Stimulated activated CD4-positive, alpha-beta T cell treated with anti-CD3 and anti-CD28 coated beads, Interleukin-12 subunit alpha, Interleukin-12 subunit beta, amount 100 ng/mL, for 24 hours (primary cell): ENCODE measurements at regions not wholly inside any gene's neighbourhood (a gene's known extent, or its start where the extent isn't known, plus 50 kb on each side); places are given as distances from the start of the nearest gene placed in this dataset.
"Not testable (repeated sequence)": the region's sequence is repeated elsewhere in the genome, so short reads cannot be mapped to it uniquely, and the experiment has no call there.

Experiments used
- DNase-seq, 2 experiments: peaks; one replicate each; pipeline ENCODE4 v3.0.0-alpha.2; 2020; ENCODE audit warnings: low read depth in 2 of 2

DNA sequence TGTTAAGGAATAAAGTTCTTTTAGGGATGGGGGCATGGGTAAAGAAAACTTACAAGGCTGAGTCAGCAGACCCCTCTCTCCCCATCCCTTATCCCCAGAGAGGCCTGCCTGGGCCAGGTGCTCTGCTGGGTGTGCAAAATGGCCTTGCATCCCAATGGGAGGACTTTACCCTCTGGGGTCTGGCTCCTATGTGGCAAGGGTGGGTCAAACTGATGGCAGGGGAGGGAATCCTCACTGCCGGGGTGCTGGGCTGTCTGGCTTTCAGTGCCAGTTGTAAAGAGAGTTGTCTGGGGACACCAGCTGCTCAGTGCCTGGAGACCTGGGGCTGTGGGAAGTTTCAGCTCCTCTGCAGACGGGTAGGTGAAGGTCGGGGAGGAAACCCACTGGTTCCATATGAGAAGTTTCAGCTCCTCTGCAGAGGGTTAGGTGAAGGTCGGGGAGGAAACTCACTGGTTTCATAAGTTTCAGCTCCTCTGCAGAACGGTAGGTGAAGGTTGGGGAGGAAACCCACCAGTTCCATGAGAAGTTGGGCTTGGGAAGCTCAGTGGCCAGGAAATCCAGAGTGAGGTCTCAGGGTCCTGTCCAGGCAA lies 127.2 kb upstream of the PODXL start:
- no peak for DNase-seq

DNA sequence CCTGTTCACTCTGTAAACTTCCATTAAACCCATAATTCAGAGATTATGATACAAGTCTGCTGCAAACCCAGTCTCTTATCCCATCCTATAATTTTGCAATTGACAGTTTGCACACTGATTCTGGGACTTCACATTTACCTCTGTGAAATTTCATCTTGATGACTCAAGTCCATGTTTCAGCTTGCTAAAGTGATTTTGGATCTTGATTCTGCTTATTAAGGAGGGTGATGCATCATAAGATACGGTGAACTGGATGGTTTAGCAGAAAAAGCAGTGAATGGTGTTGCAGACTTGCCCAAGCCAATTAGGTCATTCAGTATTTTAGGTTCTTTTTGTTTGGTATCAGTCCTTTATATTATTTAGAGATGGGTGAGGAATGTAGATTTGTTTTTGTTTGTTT lies 125.5 kb upstream of the PODXL start:
- no peak for DNase-seq

DNA sequence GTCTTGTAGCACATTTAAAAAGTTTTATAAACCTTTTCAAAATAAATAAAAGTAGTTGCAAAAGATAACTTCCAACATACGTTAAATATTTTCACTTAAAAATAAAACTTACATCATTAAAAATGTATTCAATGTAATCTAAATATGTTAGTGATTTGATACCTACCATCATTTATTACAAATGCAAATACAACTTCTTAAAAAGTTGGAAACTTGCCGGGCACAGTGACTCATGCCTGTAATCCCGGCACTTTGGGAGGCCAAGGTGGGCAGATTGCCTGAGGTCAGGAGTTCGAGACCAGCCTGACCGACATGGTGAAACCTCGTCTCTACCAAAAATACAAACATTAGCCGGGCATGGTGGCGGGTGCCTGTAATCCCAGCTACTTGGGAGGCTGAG lies 122.6 kb upstream of the PODXL start:
- DNase-seq, result not testable (repeated sequence)

DNA sequence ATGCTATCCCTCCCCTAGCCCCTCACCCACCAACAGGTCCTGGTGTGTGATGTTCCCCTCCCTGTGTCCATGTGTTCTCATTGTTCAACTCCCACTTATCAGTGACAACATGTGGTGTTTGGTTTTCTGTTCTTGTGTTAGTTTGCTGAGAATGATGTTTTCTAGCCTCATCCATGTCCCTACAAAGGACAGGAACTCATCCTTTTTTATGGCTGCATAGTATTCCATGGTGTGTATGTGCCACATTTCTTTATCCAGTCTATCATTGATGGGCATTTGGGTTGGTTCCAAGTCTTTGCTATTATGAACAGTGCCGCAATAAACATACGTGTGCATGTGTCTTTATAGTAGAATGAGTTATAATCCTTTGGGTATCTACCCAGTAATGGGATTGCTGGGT lies 120.4 kb upstream of the PODXL start:
- DNase-seq, result not testable (repeated sequence)

DNA sequence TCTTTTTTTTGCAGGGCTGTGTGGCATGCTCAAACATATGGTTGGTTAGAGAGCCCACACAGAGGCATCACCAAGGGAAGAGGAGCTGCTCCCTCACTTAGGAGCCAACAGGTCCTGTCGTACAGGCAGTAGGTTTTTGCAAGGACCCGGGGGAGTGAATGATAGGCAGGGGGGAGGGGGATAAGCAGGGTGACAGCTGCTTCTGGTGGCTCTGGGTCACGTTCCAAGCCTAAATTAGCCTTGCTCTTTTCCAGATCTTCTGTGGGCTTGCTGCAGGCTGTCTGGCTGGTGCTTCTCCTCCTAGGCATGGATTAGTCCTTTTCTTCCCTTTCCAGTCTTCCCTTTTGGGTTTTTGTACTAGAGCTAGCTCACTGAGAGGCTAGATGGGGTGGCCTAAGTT lies 117.7 kb upstream of the PODXL start:
- no peak for DNase-seq

DNA sequence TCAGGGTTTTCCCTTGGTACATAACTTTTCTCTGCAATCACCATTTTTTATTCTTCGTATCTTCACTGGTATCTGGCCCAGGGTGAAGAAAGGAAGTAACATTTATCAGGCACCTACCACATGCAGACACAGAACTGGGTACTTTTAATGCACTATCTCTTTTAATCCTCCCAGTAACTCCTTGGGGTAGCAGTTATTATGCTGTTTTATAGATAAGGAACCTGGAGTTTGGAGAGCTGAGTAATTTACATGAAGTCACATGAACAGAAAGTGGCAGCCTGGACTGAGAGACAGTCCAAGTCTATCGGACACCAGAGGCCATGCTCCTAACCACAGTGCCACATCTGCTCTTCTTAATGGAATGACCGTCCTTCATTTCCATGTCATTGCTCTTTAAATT lies 117.1 kb upstream of the PODXL start:
- no peak for DNase-seq

DNA sequence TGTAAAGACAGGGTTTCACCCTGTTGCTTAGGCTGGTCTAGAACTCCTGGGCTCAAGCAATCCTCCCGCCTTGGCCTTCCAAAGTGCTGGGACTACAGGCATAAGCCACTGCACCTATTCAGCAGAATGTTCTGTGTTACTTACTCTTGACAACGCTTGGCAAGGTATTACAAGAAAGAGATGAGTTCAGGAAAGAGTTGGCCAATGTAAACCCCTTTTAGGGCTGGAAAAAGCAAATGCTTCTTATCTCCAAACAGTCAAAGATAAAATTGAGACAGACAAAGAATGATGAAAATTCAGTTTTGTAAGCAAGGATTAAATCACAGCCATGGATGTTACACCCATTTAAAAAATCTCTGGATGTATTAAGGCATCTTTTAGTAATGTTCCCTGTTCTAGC lies 114.0 kb upstream of the PODXL start:
- no peak for DNase-seq

DNA sequence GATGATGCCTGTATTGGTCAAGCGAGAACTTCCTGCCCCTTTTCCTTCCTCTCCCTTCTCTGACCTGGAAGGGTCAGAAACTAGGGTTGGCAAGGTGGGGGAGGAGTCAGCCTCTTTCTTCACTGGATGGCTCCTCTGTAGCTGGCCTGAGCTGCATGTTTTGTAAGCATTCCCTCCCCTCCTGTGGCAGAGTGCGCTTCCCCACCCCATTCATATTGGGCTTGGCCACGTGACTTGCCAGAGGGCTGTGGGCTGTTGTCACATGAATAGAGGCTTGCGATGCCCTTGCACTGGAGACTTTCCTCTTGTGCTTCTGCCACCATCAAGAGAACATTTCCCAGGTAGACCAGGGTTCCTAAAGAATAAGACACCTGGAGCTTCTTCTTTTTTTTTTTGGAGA lies 111.3 kb upstream of the PODXL start:
- no peak for DNase-seq

DNA sequence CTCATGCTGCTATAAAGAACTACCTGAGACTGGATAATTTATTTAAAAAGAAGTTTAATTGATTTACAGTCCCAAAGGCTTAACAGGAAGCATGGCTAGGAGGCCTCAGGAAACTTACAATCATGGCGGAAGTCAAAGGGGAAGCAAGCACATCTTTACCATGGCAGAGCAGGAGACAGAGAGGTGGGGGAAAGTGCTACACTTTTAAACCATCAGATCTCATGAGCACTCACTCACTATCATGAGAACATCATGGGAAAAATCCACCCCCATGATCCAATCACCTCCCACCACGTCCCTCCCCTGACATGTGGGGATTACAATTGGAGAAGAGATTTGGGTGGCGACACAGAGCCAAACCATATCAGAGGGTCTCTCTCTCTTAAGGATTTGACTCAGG lies 108.6 kb upstream of the PODXL start:
- no peak for DNase-seq

DNA sequence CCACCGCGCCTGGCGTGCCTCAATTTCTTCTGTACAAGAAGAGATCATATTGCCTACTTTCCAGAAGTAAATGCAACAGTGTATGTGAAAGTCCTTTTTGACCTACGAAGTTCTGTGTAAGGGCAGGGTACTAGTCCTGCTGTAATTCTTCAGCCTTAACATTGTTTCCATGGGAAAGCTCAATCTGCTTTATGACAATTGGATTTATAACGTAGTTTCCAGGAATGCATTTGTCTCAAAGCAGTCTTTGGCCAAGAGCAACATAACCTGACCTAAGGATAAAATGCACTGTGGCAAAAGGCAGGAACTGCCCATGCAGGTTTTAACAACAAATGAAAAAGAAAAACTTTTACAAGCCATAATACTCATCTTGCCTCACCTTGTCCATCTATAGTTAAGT lies 108.1 kb upstream of the PODXL start:
- no peak for DNase-seq

DNA sequence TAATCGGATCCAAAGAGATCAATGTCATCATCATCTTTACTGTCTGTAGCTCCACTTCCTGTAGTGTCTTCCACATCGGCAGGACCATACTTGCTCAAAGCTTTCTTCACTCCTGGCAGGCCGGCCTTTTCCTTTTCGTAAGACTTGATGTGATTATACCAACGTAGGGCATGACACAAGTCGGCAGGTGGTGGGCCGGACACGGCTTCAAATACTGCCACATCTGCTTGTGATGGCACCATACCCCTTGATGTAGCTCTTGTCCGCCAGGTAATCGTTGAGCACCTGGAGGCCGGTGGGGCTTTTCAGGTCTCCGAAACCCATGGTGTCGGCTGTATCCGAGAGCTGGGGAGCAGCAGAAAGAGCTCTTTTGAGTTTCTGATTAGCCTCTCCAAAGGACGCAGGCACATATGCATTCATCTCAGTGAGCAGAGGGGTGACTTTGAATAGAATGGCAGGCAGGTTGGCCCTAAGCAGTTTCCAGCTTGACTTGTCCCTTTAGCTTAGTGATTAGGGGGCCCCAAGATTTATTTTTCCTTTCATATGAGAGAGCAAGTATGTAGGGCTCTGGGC lies 106.0 kb upstream of the PODXL start:
- not testable (repeated sequence) for DNase-seq

DNA sequence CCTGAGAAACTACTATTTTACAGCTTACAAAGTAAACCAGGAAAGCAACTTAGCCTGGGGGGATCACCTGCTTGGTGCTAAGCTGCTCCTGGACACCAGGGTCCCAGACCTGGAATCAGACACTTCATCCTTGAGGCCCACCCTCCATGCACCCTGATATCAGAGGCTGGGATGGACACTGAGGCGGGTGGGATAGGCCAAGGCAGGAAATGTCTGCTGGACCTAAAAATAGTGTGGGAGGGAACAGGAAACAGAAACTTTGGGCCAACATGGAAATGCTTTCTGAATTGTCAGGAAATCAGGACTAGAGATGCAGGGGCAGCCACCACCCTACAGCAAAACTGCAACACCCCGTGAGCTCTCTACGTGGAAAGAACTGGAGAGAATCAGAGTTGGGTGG lies 101.5 kb upstream of the PODXL start:
- no peak for DNase-seq

DNA sequence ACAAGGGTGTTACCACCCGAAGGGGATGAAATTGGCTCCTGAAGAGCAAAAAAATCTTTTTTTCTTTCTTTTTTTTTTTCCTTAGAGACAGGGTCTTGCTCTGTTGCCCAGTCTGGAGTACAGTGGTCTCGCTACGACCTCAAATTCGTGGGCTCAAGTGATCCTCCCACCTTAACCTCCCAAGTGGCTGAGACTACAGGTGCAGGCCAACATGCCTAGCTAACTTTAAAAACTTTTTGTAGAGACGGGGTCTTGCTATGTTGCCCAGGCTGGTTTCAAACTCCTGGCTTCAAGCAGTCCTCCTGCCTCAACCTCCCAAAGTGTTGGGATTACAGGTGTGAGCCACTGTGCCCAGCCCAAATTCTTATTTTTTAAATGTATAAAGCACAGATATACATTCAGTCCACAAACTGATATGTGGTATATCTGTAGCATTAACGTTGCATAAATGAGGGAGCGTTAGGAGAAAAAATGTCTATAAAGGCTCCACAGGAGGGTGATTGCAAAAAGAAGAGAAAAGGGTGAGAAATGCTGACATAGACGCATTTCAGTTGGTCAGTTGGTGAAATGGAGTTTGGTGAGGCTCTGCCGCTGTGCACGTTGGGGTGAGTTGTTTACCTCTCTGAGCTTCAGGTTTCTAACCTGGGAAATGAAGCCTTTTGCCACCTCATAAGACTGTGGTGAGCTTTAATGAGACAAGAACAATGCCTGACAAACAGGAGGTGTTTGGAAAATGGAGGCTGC lies 100.7 kb upstream of the PODXL start:
- DNase-seq, result no peak

DNA sequence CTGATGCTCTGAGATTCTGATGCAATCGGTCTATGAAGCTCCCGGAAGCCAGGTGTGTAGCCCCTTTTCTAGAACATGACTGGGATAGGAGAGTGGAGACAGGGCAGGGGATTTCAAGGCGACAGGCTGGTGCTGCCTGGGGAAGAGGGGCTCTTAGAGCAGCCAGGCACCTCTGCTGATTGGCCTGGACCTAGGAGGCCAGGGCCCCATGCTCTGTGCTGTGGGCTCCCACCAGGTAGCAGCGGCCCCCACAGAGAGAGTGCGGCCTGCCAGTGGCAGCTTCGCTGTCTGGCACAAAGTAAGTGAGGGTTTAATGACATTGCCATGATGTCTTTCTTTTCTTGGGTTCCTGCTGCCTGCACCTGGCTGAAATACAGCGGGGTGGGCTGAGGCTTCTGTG lies 99.4 kb upstream of the PODXL start:
- no peak for DNase-seq

DNA sequence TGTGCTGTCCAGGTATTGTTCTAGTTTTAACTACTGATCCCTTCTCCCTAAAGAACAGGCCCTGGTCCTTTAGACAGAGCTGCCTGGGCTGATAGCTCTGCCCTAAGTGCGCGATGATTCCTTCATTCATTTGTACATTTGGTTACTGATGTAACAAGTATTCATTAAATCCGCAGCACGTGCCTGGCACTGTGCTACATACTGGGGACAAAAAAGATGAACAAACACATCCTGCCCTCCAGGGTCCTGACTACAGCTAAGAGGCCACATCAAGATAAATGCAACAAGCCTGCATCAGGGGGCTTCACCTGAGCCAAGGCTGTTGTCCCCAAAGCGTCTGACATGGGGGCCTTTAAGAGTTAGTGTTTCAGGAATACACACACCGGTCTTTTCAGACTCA lies 99.0 kb upstream of the PODXL start:
- DNase-seq, result no peak

DNA sequence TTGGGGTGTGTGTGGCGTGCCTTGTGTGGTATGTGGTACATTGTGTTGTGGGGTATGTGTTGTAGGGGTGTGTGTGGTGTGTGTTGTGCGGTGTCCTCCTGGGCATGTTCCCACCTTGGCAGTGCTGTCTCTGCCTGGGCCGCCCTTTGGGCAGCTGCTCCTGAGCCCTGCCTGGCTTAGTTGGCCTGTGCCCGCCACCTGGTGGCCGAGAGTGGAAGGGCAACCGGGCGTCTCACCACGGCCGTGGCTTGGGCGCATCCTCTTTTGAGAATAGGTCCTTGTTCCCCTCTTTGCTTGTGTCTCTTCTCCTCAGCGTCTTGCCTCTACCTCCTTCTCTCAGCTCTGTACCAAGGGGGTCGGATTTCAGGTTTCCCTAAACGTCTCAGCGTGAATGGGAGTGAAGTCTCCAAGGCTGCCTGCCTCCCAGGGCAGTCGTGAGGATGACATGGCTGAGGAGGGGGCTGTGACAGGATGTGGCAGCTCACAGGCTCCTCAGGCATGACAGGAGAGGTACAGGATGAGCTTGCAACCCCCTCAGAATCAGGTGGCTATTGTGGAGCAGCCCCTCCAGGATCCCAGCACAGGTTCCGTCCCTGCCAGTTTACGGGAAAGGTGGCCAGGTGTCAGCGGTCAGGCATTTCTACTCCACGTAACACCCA lies 98.4 kb upstream of the PODXL start:
- DNase-seq, result peak; percentile 58 to 86

DNA sequence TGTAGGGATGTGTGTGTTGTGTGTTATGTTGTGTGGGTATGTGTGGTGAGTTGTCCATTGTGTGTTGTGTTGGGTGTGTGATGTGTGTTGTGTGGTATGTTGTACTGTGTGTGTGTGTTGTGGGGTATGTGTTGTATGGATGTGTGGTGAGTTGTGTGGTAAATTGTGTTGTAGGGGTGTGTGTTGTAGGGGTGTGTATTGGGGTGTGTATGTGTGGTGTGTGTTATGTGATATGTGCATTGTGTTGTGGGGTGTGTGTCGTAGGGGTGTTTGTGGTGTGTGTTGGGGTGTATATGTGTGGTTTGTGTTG lies 97.8 kb upstream of the PODXL start:
- DNase-seq, result no peak

DNA sequence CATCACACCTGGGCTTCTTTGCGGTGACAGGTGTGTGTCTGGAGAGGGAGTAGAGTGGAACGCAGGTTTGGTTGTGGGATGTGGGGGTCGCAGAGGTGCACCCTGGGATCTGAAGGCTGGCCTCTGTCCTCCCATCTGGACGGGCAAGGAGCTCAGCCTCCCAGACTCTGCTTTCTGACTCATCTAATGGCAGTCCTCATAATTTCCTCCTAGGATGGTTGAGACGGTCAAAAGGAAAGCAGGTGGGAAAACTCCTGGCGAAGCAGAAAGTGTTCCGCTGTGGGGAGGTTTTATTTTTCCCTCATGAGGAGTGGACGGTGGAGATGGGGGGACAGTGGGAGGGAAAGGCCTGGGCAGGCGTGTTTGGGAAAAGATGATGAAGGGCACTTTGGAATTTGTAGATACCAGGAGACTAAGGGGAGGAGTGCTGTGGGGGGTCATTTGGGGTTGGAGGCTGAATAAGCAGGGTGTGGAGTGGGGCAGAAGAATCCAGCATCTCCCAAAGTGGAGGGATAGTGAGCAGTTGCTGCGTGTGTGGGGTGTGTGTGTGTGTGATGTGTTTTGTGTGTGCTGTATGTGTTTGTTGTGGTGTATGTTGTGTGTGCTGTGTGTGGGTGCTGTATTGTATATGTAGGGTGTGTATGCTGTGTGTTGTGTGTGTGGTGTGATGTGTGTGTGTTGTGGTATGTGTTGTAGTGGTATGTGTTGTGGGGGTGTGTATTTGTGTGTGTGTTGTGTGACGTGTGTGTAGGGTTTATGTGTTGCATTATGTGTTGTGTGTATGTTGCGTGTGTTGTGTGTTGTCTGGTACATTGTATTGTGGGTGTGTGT lies 97.2 kb upstream of the PODXL start:
- no peak for DNase-seq

DNA sequence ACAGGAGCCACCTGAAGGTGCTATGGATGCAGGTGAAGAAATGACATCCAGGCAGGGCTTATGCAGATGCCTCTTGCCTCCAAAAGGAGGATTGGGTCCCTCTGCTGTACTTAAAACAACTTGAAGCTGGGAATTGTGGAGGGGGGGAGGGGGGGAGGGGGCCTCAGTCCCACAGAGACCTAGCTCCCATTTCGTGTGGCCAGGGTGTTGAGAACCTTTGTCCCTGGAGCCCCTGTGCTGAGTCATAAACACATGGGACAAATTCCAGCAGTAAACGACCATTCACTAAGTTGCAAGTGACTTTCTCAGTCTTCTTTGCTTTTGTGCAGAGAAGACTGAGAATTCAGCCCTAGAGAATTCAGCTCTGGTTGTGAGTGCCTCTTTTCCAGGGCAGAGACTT lies 96.5 kb upstream of the PODXL start:
- DNase-seq, result no peak

DNA sequence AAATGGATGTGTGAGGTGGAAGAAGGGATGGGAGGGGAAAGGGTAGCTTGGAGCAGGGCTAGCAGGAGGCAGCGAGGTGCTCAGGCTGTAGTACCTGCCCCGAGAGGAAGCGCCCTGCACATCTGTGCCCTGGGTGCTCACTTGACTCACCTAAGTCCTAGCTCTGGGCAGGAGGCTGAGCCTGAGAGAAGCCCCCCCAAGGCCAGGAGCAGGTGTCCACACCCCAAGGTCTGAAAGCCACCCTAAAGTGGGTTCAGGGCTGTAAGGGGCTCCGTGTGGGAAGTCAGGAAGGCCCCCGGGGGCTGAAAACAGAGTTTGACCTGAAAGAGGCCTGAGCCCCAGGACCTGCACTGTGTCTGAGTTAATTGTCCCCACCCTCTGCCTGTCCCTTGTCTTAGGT lies 95.8 kb upstream of the PODXL start:
- no peak for DNase-seq

DNA sequence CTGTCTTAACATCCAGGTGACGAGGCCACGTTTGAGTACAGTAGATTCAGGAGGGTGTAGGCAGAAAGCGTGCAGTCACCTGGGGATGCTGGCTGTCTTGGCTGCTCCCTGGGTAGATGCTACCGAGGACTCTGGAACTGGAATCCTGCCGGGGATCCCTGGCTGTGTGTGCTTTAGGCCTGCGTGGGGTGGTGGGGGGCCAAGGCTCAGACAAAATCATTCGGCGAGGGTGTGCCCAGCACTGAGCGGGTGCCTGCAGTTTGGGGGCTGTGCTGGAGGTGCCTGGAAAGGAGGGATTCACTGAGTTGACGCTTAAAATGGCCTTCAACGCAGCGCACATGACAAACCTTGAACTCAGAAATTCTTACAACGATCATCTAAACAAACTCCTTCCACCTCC lies 93.5 kb upstream of the PODXL start:
- DNase-seq, result no peak

DNA sequence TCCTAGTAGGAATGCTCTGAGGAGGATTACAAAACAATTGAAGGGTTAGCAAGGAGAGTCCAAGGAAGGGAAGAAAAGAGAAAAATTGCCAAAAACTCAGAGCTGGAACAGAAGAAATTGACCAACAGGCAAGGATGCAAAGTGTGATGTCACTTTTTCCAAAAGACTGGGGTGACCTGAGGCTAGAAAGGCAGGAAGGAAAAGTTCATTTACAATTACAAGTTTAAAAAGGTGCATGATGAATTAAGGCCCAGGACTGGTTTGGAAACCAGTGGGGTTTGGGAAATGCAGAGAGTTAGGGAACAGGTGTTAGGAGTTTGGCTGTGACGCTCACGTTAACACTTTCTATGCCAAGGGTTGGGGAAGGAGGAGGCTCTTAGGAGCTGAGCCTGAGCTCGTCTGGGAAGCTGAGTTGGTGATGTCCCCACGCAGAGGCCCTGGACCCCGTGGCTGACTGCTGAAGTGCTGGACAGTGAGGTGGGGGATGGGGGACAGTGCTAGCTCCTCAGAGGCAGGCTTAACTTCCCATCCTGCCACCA lies 92.6 kb upstream of the PODXL start:
- no peak for DNase-seq
